IMR-90 (cell line): ENCODE measurements at regions not wholly inside any gene's neighbourhood (a gene's known extent, or its start where the extent isn't known, plus 50 kb on each side); places are given as distances from the start of the nearest gene placed in this dataset.

Experiments used
- ATAC-seq: fragments of 200-7000 bp; cut with Tn5 transposase; 2 replicates; pipeline ENCODE4 v1.9.1; 2020; ENCODE audit warnings: low read depth, mild to moderate bottlenecking, moderate library complexity
- BruUV-seq: library from RNA; stranded (reverse); fragments of 400-500 nt; replicated peaks from 2 replicates; lab custom pipeline; 2021; lab: Mats Ljungman, UMichigan
- CTCF ChIA-PET: fragments of 300-600 bp; formaldehyde crosslinking; extraction: SDS; loops from one replicate; lab custom pipeline; 2021; ENCODE audit warnings: antibody characterized with exemption; lab: Yijun Ruan, JAX
- POLR2A ChIA-PET: fragments of 300-600 bp; sonication (Branson Sonifier 250); formaldehyde crosslinking; loops from one replicate; lab custom pipeline; 2022; ENCODE audit warnings: antibody characterized with exemption; ENCODE audit not compliant: unreplicated experiment; lab: Charles Lee
- DNase-seq: peaks from one replicate; pipeline ENCODE4 v3.0.0; 2013
- H2AFZ ChIP-seq: replicated peaks from 2 replicates; pipeline ENCODE3; 2013; ENCODE audit warnings: low read length, mild to moderate bottlenecking; ENCODE audit not compliant: poor library complexity
- H2AK5ac ChIP-seq: 2 replicates; pipeline ENCODE4 v1.6.1; 2013; ENCODE audit warnings: low read depth, low read length, inconsistent platforms
- H2AK9ac ChIP-seq: replicated peaks from 2 replicates; pipeline ENCODE3; 2013; ENCODE audit warnings: mild to moderate bottlenecking, low read depth, low read length, moderate library complexity; ENCODE audit not compliant: poor library complexity
- H2BK120ac ChIP-seq: 2 replicates; pipeline ENCODE4 v1.6.1; 2013; ENCODE audit warnings: low read depth, low read length, inconsistent platforms
- H2BK15ac ChIP-seq: 3 replicates; pipeline ENCODE4 v1.6.1; 2013; ENCODE audit warnings: low read depth, low read length, inconsistent platforms
- H2BK20ac ChIP-seq: 2 replicates; pipeline ENCODE4 v1.6.1; 2013; ENCODE audit warnings: low read depth, mild to moderate bottlenecking, inconsistent platforms, low read length, moderate library complexity
- H2BK5ac ChIP-seq: 2 replicates; pipeline ENCODE4 v1.6.1; 2013; ENCODE audit warnings: mild to moderate bottlenecking, low read depth, low read length, inconsistent platforms; ENCODE audit not compliant: poor library complexity, severe bottlenecking
- H3K14ac ChIP-seq: replicated peaks from 2 replicates; pipeline ENCODE4 v1.6.1; 2013; ENCODE audit warnings: low read depth, low read length, inconsistent platforms
- H3K18ac ChIP-seq: 2 replicates; pipeline ENCODE4 v1.6.1; 2013; ENCODE audit warnings: low read depth, low read length, control low read depth
- H3K23ac ChIP-seq: 2 replicates; pipeline ENCODE4 v1.6.1; 2013; ENCODE audit warnings: low read depth, low read length, inconsistent platforms
- H3K27ac ChIP-seq: 2 replicates; pipeline ENCODE4 v1.5.1; 2013; ENCODE audit warnings: mild to moderate bottlenecking, control low read depth, low read length; ENCODE audit not compliant: insufficient read depth
- H3K27me3 ChIP-seq: 2 replicates; pipeline ENCODE4 v1.6.1; 2013; ENCODE audit warnings: low read length; ENCODE audit not compliant: control insufficient read depth, insufficient read depth
- H3K36me3 ChIP-seq: 2 replicates; pipeline ENCODE4 v1.6.1; 2013; ENCODE audit warnings: low read length, mixed read lengths; ENCODE audit not compliant: control insufficient read depth, insufficient read depth
- H3K4ac ChIP-seq: 2 replicates; pipeline ENCODE4 v1.6.1; 2013; ENCODE audit warnings: low read depth, low read length, inconsistent platforms
- H3K4me1 ChIP-seq: 2 replicates; pipeline ENCODE4 v1.6.1; 2013; ENCODE audit warnings: low read length, mixed read lengths; ENCODE audit not compliant: control insufficient read depth, insufficient read depth
- H3K4me2 ChIP-seq: 2 replicates; pipeline ENCODE4 v1.6.1; 2013; ENCODE audit warnings: low read depth, mild to moderate bottlenecking, control low read depth, low read length, moderate library complexity
- H3K4me3 ChIP-seq: 2 replicates; pipeline ENCODE4 v1.5.1; 2013; ENCODE audit warnings: low read depth, mild to moderate bottlenecking, control low read depth, low read length, moderate library complexity; ENCODE audit not compliant: insufficient read depth
- H3K56ac ChIP-seq: 2 replicates; pipeline ENCODE4 v1.6.1; 2013; ENCODE audit warnings: low read length, inconsistent platforms; ENCODE audit not compliant: insufficient read depth; ENCODE audit errors: extremely low read depth
- H3K79me1 ChIP-seq, 2 experiments: 2 replicates each; pipeline ENCODE4 v1.6.1; 2013; ENCODE audit warnings: low read length in 2 of 2, inconsistent platforms in 1 of 2, low read depth in 1 of 2
- H3K9ac ChIP-seq: 2 replicates; pipeline ENCODE4 v1.6.1; 2013; ENCODE audit warnings: low read depth, low read length, control low read depth
- H3K9me1 ChIP-seq: 2 replicates; pipeline ENCODE4 v1.6.1; 2013; ENCODE audit warnings: low read length, inconsistent platforms; ENCODE audit not compliant: insufficient read depth
- H3K9me3 ChIP-seq: 2 replicates; pipeline ENCODE4 v1.6.1; 2013; ENCODE audit warnings: low read length; ENCODE audit not compliant: control insufficient read depth, insufficient read depth
- H4K20me1 ChIP-seq: 2 replicates; pipeline ENCODE4 v1.6.1; 2013; ENCODE audit warnings: low read length, inconsistent platforms; ENCODE audit not compliant: insufficient read depth
- H4K5ac ChIP-seq: 2 replicates; pipeline ENCODE4 v1.6.1; 2013; ENCODE audit warnings: mild to moderate bottlenecking, low read depth, low read length, control low read depth
- H4K8ac ChIP-seq, 2 experiments: 2 replicates each; pipeline ENCODE4 v1.6.1; 2013; ENCODE audit warnings: low read depth in 2 of 2, low read length in 2 of 2, control low read depth in 1 of 2, inconsistent platforms in 1 of 2
- H4K91ac ChIP-seq: 2 replicates; pipeline ENCODE4 v1.6.1; 2013; ENCODE audit warnings: low read depth, low read length, inconsistent platforms; ENCODE audit not compliant: insufficient read depth
- WGBS, 2 experiments: methylation state at CpG; one replicate each; pipeline versions ENCODE4 v1.1.5 to v1.1.7; 2013; ENCODE audit warnings: missing lambda C conversion rate in 2 of 2; ENCODE audit not compliant: insufficient read length in 1 of 2; ENCODE audit errors: extremely low coverage in 2 of 2; 5-methylcytosine and 5-hydroxymethylcytosine counted together
- dilution Hi-C: fragments of 300-500 bp; cut with HindIII; formaldehyde crosslinking; loops from one replicate; pipeline ENCODE4 v1.14.3; 2018; ENCODE audit warnings: low sequenced_read_pairs; ENCODE audit not compliant: unreplicated experiment
- in situ Hi-C: fragments of 300-500 bp; cut with MboI; formaldehyde crosslinking; loops from 3 replicates; pipeline ENCODE4 v1.14.3; 2019; ENCODE audit warnings: low sequenced_read_pairs, inconsistent platforms, mixed read lengths
- intact Hi-C: fragments of 100-400 bp; cut with micrococcal nuclease; formaldehyde crosslinking; loops from 2 replicates; pipeline ENCODE4 v1.10.0; 2022
- TF ChIP-seq, protein P1 (sequence below): fragments of 150-350 bp; IDR thresholded peaks from 2 replicates; pipeline ENCODE4 v1.6.1; 2016; ENCODE audit warnings: low read depth, mild to moderate bottlenecking, low read length, moderate library complexity, borderline replicate concordance

GRCh38 chrX:95585321-95585720, 1099.3 kb upstream of the DIAPH2 start:
- Histone ChIP-seq H3K27me3 (no peaks in the 10 kb centered on the region), H4K8ac (no peak overlapping the region), H3K4me1 (no peaks in the 10 kb centered on the region), H3K4me3 (no peak overlapping the region), H3K4ac (no peak overlapping the region), H3K9me3 (no peaks in the 10 kb centered on the region), H3K14ac (no peak overlapping the region), H3K36me3 (no peaks in the 10 kb centered on the region), H3K79me1 (no peaks in the 10 kb centered on the region), H4K20me1 (no peaks in the 10 kb centered on the region), H4K5ac (no peak overlapping the region), H3K18ac (no peak overlapping the region), H3K23ac (no peak overlapping the region), H2AK9ac (no peak overlapping the region), H2AK5ac (no peak overlapping the region), H3K4me2 (no peak overlapping the region), H3K27ac (no peak overlapping the region), H2BK5ac (no peak overlapping the region), H2BK20ac (no peak overlapping the region), H2AFZ (no peak overlapping the region), H2BK120ac (no peak overlapping the region), H4K91ac (no peak overlapping the region), H2BK15ac (no peak overlapping the region), H3K9me1 (no peaks in the 10 kb centered on the region), H3K9ac (no peak overlapping the region), H3K56ac (no peak overlapping the region)
- intact Hi-C loops = no loop called here
- ATAC-seq (no peak), DNase-seq (no peak)
- TF ChIP-seq, protein P1, sequence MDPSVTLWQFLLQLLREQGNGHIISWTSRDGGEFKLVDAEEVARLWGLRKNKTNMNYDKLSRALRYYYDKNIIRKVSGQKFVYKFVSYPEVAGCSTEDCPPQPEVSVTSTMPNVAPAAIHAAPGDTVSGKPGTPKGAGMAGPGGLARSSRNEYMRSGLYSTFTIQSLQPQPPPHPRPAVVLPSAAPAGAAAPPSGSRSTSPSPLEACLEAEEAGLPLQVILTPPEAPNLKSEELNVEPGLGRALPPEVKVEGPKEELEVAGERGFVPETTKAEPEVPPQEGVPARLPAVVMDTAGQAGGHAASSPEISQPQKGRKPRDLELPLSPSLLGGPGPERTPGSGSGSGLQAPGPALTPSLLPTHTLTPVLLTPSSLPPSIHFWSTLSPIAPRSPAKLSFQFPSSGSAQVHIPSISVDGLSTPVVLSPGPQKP = no peak
- POLR2A ChIA-PET = no interaction called here
- dilution Hi-C loops = no loop called here
- no CpG with 5 or more reads among the region's 2 CpGs for WGBS, 2 experiments
- CTCF ChIA-PET = no interaction called here
- BruUV-seq = no TSS peak
- in situ Hi-C loops = no loop called here
